Nephron progenitor cell (in vitro differentiated cells): ENCODE measurements at regions not wholly inside any gene's neighbourhood (a gene's known extent, or its start where the extent isn't known, plus 50 kb on each side); places are given as distances from the start of the nearest gene placed in this dataset.

Experiments
- DNase-seq: peaks from one replicate; pipeline ENCODE4 v3.0.0; 2021
- H3K27ac Mint-ChIP-seq: 2 replicates; pipeline ENCODE4 v1.8.0; 2021; ENCODE audit warnings: mild to moderate bottlenecking, moderate library complexity, mixed read lengths
- H3K27me3 Mint-ChIP-seq: 2 replicates; pipeline ENCODE4 v1.8.0; 2021; ENCODE audit warnings: mild to moderate bottlenecking, low read depth, mixed read lengths; ENCODE audit not compliant: poor library complexity
- H3K36me3 Mint-ChIP-seq: 2 replicates; pipeline ENCODE4 v1.8.0; 2021; ENCODE audit warnings: low read depth, mixed read lengths
- H3K4me1 Mint-ChIP-seq: 2 replicates; pipeline ENCODE4 v1.8.0; 2021; ENCODE audit warnings: mixed read lengths
- H3K4me3 Mint-ChIP-seq: 2 replicates; pipeline ENCODE4 v1.8.0; 2021; ENCODE audit warnings: mild to moderate bottlenecking, moderate library complexity, mixed read lengths
- H3K9me3 Mint-ChIP-seq: 2 replicates; pipeline ENCODE4 v1.8.0; 2021; ENCODE audit warnings: mild to moderate bottlenecking, moderate library complexity, mixed read lengths
- TF ChIP-seq, protein P1 (sequence below): fragments of 200-600 bp; sonication (generic); IDR thresholded peaks from 2 replicates; pipeline ENCODE4 v1.5.0; 2021; ENCODE audit warnings: antibody characterized with exemption

GRCh38 chr7:46034056-46034768, 113.1 kb upstream of the IGFBP3 start:
- H3K9me3 Mint-ChIP-seq = peaks cover 16% of the 10 kb centered on the region
- no peak for DNase-seq
- no peak overlapping the region for H3K4me3 Mint-ChIP-seq
- H3K27me3 Mint-ChIP-seq = peaks cover 13% of the 10 kb centered on the region
- H3K27ac Mint-ChIP-seq = no peak overlapping the region
- TF ChIP-seq, protein P1, sequence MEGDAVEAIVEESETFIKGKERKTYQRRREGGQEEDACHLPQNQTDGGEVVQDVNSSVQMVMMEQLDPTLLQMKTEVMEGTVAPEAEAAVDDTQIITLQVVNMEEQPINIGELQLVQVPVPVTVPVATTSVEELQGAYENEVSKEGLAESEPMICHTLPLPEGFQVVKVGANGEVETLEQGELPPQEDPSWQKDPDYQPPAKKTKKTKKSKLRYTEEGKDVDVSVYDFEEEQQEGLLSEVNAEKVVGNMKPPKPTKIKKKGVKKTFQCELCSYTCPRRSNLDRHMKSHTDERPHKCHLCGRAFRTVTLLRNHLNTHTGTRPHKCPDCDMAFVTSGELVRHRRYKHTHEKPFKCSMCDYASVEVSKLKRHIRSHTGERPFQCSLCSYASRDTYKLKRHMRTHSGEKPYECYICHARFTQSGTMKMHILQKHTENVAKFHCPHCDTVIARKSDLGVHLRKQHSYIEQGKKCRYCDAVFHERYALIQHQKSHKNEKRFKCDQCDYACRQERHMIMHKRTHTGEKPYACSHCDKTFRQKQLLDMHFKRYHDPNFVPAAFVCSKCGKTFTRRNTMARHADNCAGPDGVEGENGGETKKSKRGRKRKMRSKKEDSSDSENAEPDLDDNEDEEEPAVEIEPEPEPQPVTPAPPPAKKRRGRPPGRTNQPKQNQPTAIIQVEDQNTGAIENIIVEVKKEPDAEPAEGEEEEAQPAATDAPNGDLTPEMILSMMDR = no peak
- peaks cover 5% of the 10 kb centered on the region for H3K36me3 Mint-ChIP-seq
- no peaks in the 10 kb centered on the region for H3K4me1 Mint-ChIP-seq

- Mint-ChIP-seq H3K27me3 (peaks cover 13% of the 10 kb centered on the region), H3K4me3 (no peak overlapping the region), H3K9me3 (peaks cover 16% of the 10 kb centered on the region), H3K36me3 (peaks cover 5% of the 10 kb centered on the region), H3K27ac (no peak overlapping the region), H3K4me1 (no peaks in the 10 kb centered on the region)
- no peak for DNase-seq
- TF ChIP-seq, protein P1 = no peak
Observed at GRCh38 chr7:46033592-46033991, 112.5 kb upstream of the IGFBP3 start.

DNA sequence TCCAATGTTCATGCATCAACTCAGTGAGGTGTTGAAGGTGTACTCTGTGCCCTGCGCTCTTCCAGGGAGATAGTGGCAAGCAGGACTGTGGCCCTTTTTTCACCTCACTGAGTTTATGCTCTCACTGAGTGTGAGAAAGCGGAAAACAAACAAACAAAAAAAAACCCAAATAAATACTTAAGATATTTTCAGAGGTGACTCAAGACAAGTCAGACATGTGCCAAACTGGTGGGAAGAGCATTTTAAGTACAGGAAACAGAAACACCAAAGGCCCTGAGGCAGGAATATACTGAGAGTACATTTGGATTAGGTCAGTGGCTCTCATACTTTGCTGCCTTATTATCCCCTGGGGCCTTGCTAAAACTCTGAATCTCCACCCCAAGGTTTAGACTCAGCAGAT, 111.9 kb upstream of the IGFBP3 start:
- Mint-ChIP-seq H3K9me3 (peaks cover 16% of the 10 kb centered on the region), H3K27ac (no peak overlapping the region), H3K4me1 (no peaks in the 10 kb centered on the region), H3K4me3 (no peak overlapping the region), H3K36me3 (peaks cover 5% of the 10 kb centered on the region), H3K27me3 (peaks cover 13% of the 10 kb centered on the region)
- no peak for DNase-seq
- TF ChIP-seq, protein P1 = no peak

GRCh38 chr7:46032353-46032752, 111.3 kb upstream of the IGFBP3 start:
- H3K9me3 Mint-ChIP-seq = peaks cover 16% of the 10 kb centered on the region
- H3K27ac Mint-ChIP-seq = no peak overlapping the region

DNA sequence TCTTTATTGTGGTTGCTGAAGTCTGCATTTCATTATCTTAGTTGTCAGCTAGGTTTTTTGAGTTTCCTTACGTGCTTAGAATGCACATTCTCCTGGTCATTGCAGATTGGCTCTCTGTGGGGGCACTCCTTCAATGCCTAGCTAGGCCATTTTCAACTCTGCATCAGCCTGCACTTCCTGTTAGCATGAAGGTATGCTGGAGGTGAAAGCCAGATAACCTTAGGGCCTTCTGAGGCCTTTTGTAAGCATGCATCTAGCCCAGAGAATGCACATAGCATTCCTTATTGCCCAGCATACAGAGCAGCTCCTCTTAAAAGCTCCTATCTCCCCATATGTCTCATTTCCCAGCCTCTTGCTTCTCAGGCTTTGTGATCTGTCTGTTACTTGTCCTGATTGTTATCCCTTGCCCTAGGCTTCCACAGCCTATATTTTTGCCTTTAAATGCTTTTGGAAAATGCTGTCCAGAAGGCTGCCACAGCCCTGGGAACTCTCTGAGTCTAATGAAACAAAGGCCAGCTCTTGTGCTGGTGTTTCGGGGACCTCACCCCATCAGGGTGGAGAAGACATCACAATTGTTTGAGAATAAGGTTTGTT, 108.1 kb upstream of the IGFBP3 start:
- no peak overlapping the region for H3K4me3 Mint-ChIP-seq
- H3K27me3 Mint-ChIP-seq = peaks cover 7% of the 10 kb centered on the region
- H3K9me3 Mint-ChIP-seq = peaks cover 16% of the 10 kb centered on the region
- peaks cover 12% of the 10 kb centered on the region for H3K4me1 Mint-ChIP-seq
- no peak for DNase-seq
- no peak overlapping the region for H3K27ac Mint-ChIP-seq
- peaks cover 5% of the 10 kb centered on the region for H3K36me3 Mint-ChIP-seq
- TF ChIP-seq, protein P1 = no peak

More at GRCh38 chr7:46032353-46032752, 111.3 kb upstream of the IGFBP3 start:
- TF ChIP-seq, protein P1 = no peak
- no peak overlapping the region for H3K4me3 Mint-ChIP-seq
- no peaks in the 10 kb centered on the region for H3K4me1 Mint-ChIP-seq
- DNase-seq = no peak
- H3K27me3 Mint-ChIP-seq = peaks cover 9% of the 10 kb centered on the region
- H3K36me3 Mint-ChIP-seq = peaks cover 5% of the 10 kb centered on the region

GRCh38 chr7:46028246-46028645, 107.2 kb upstream of the IGFBP3 start:
- H3K4me1 Mint-ChIP-seq = peaks cover 12% of the 10 kb centered on the region
- no peak overlapping the region for H3K4me3 Mint-ChIP-seq
- peaks cover 16% of the 10 kb centered on the region for H3K9me3 Mint-ChIP-seq
- H3K27me3 Mint-ChIP-seq = peaks cover 7% of the 10 kb centered on the region
- no peak overlapping the region for H3K27ac Mint-ChIP-seq
- TF ChIP-seq, protein P1 = no peak
- H3K36me3 Mint-ChIP-seq = peaks cover 5% of the 10 kb centered on the region
- DNase-seq = no peak
